ENCODE measurements at regions not wholly inside any gene's neighbourhood (a gene's known extent, or its start where the extent isn't known, plus 50 kb on each side); places are given as distances from the start of the nearest gene placed in this dataset.

DNA sequence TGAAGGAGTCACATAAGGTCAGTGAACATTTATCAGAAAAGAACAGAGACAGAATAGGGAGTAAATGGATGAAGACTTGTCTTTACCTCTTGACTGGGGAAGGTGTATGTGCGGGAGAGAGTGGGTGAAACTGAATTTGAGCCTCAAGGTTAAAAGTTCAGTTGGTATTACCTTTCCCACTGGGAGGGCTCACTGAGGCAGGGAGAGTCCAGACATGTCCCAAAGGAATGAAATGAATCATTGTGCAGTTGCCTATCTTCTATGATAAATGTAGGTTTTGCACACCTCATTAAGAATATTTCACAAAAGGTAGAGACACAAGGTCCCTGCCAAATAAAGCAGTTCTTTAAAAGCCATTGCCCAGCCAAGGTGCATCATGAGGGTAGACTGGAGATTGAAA lies 105.2 kb downstream of the KCNA5 start:
- TF ChIP-seq, protein P1, sequence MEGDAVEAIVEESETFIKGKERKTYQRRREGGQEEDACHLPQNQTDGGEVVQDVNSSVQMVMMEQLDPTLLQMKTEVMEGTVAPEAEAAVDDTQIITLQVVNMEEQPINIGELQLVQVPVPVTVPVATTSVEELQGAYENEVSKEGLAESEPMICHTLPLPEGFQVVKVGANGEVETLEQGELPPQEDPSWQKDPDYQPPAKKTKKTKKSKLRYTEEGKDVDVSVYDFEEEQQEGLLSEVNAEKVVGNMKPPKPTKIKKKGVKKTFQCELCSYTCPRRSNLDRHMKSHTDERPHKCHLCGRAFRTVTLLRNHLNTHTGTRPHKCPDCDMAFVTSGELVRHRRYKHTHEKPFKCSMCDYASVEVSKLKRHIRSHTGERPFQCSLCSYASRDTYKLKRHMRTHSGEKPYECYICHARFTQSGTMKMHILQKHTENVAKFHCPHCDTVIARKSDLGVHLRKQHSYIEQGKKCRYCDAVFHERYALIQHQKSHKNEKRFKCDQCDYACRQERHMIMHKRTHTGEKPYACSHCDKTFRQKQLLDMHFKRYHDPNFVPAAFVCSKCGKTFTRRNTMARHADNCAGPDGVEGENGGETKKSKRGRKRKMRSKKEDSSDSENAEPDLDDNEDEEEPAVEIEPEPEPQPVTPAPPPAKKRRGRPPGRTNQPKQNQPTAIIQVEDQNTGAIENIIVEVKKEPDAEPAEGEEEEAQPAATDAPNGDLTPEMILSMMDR (IDR thresholded peaks at IDR 0.05): no peak
- TF ChIP-seq EZH2phosphoT487 (IDR thresholded peaks at IDR 0.05) (no peak), EZH2 (IDR thresholded peaks at IDR 0.05) (no peak)
